GM20431 (cell line): ENCODE measurements at regions not wholly inside any gene's neighbourhood (a gene's known extent, or its start where the extent isn't known, plus 50 kb on each side); places are given as distances from the start of the nearest gene placed in this dataset.

Experiments used
- in situ Hi-C: fragments of 300-500 bp; cut with MseI, MboI; formaldehyde crosslinking; loops from one replicate; pipeline ENCODE4 v1.15.0; 2020; ENCODE audit warnings: low sequenced_read_pairs; ENCODE audit not compliant: unreplicated experiment

- in situ Hi-C loops = no loop called here
Observed at GRCh38 chr9:82281066-82281465, 292.5 kb downstream of the SPATA31D1 start.

- in situ Hi-C loops = no loop called here
Observed at GRCh38 chr9:82284758-82285157, 296.2 kb downstream of the SPATA31D1 start.

- in situ Hi-C loops = no loop called here
Observed at GRCh38 chr9:82295181-82295580, 306.6 kb downstream of the SPATA31D1 start.

GRCh38 chr9:82299870-82300269 lies 311.3 kb downstream of the SPATA31D1 start:
- in situ Hi-C loops = no loop called here

- in situ Hi-C loops = no loop called here
Observed at GRCh38 chr9:82302968-82303655, 314.5 kb downstream of the SPATA31D1 start.

- in situ Hi-C loops = no loop called here
Observed at GRCh38 chr9:82308836-82309235, 320.3 kb downstream of the SPATA31D1 start.

GRCh38 chr9:82313697-82314096 lies 325.1 kb downstream of the SPATA31D1 start:
- in situ Hi-C loops = no loop called here

GRCh38 chr9:82320566-82320965 lies 332.0 kb downstream of the SPATA31D1 start:
- in situ Hi-C loops = no loop called here

GRCh38 chr9:82325907-82326306 lies 337.3 kb downstream of the SPATA31D1 start:
- in situ Hi-C loops = no loop called here

GRCh38 chr9:82327641-82328040 lies 339.1 kb downstream of the SPATA31D1 start:
- in situ Hi-C loops = no loop called here

- in situ Hi-C loops = no loop called here
Observed at GRCh38 chr9:82331079-82331478, 342.5 kb downstream of the SPATA31D1 start.

- in situ Hi-C loops = no loop called here
Observed at GRCh38 chr9:82332018-82332773, 343.6 kb downstream of the SPATA31D1 start.

- in situ Hi-C loops = no loop called here
Observed at GRCh38 chr9:82332774-82333152, 344.2 kb downstream of the SPATA31D1 start.

GRCh38 chr9:82333671-82334070 lies 345.1 kb downstream of the SPATA31D1 start:
- in situ Hi-C loops = no loop called here

GRCh38 chr9:82334286-82334685 lies 345.7 kb downstream of the SPATA31D1 start:
- in situ Hi-C loops = no loop called here

GRCh38 chr9:82337351-82337750 lies 348.8 kb downstream of the SPATA31D1 start:
- in situ Hi-C loops = no loop called here

GRCh38 chr9:82342046-82342445 lies 353.5 kb downstream of the SPATA31D1 start:
- in situ Hi-C loops = no loop called here

GRCh38 chr9:82346040-82346439 lies 357.5 kb downstream of the SPATA31D1 start:
- in situ Hi-C loops = no loop called here

- in situ Hi-C loops = no loop called here
Observed at GRCh38 chr9:82353631-82354278, 365.2 kb downstream of the SPATA31D1 start.

- in situ Hi-C loops = no loop called here
Observed at GRCh38 chr9:82354279-82354659, 365.7 kb downstream of the SPATA31D1 start.

- in situ Hi-C loops = no loop called here
Observed at GRCh38 chr9:82356131-82356530, 367.6 kb downstream of the SPATA31D1 start.
